ENCODE measurements at regions not wholly inside any gene's neighbourhood (a gene's known extent, or its start where the extent isn't known, plus 50 kb on each side); places are given as distances from the start of the nearest gene placed in this dataset.
A peak's percentile ranks its signal among the peaks of the same experiment; 100 is the strongest.

GRCh38 chr3:194208709-194209108 lies 72.8 kb downstream of the HES1 start:
- H3K36me3 Mint-ChIP-seq (ENCODE audit: insufficient read depth, unreplicated experiment), result no peaks in the 10 kb centered on the region
- H3K4me3 Mint-ChIP-seq (ENCODE audit: unreplicated experiment), result no peak overlapping the region
- no peaks in the 10 kb centered on the region for H3K27me3 Mint-ChIP-seq (ENCODE audit: insufficient read depth, unreplicated experiment)
- intact Hi-C loops (cut with micrococcal nuclease; ENCODE audit: unreplicated experiment), result no loop called here
- no peak overlapping the region for H3K4me3 ChIP-seq (ENCODE audit: low read depth, low read length)
- H3K9me3 Mint-ChIP-seq (ENCODE audit: unreplicated experiment), result no peaks in the 10 kb centered on the region
- H3K4me1 Mint-ChIP-seq (ENCODE audit: low read depth, unreplicated experiment), result peaks cover 13% of the 10 kb centered on the region
- peaks cover 18% of the 10 kb centered on the region for H3K4me1 ChIP-seq
- H3K9me3 ChIP-seq, result no peaks in the 10 kb centered on the region
- BruUV-seq (replicated peaks), result no TSS peak
- TF ChIP-seq CTCF (IDR thresholded peaks at IDR 0.05; ENCODE audit: insufficient read depth in 1 of 2, low read depth in 1 of 2, low read length in 1 of 2, severe bottlenecking in 1 of 2, unreplicated experiment in 1 of 2), result no peak
- no peak overlapping the region for H3K27ac Mint-ChIP-seq (ENCODE audit: unreplicated experiment)
- no peak for DNase-seq
- POLR2A ChIA-PET, result no interaction called here
- CTCF ChIA-PET, result no interaction called here
- no peaks in the 10 kb centered on the region for H3K27me3 ChIP-seq (replicated peaks; ENCODE audit: control insufficient read depth, insufficient read depth, low read length)
- H3K36me3 ChIP-seq (ENCODE audit: control insufficient read depth, insufficient read depth, low read length), result no peaks in the 10 kb centered on the region

- H3K4me3 Mint-ChIP-seq (ENCODE audit: unreplicated experiment), result no peak overlapping the region
Observed at GRCh38 chr3:194212161-194212844, 76.4 kb downstream of the HES1 start.

GRCh38 chr3:194212845-194213331 lies 76.9 kb downstream of the HES1 start:
- no peaks in the 10 kb centered on the region for H3K27me3 ChIP-seq (replicated peaks; ENCODE audit: control insufficient read depth, insufficient read depth, low read length)
- no peaks in the 10 kb centered on the region for H3K27me3 Mint-ChIP-seq (ENCODE audit: insufficient read depth, unreplicated experiment)
- no TSS peak for BruUV-seq (replicated peaks)
- H3K4me1 ChIP-seq, result peaks cover 22% of the 10 kb centered on the region
- peak in 1 of 2 experiments; percentile 50 for DNase-seq
- H3K9me3 Mint-ChIP-seq (ENCODE audit: unreplicated experiment), result no peaks in the 10 kb centered on the region
- ChIA-PET CTCF (no interaction called here), POLR2A (no interaction called here)
- H3K4me1 Mint-ChIP-seq (ENCODE audit: low read depth, unreplicated experiment), result peaks cover 32% of the 10 kb centered on the region
- no peak overlapping the region for H3K4me3 ChIP-seq (ENCODE audit: low read depth, low read length)
- H3K36me3 ChIP-seq (ENCODE audit: control insufficient read depth, insufficient read depth, low read length), result no peaks in the 10 kb centered on the region
- H3K27ac Mint-ChIP-seq (ENCODE audit: unreplicated experiment), result no peak overlapping the region
- no peak overlapping the region for H3K4me3 Mint-ChIP-seq (ENCODE audit: unreplicated experiment)
- no peaks in the 10 kb centered on the region for H3K36me3 Mint-ChIP-seq (ENCODE audit: insufficient read depth, unreplicated experiment)
- TF ChIP-seq CTCF (IDR thresholded peaks at IDR 0.05; ENCODE audit: insufficient read depth in 1 of 2, low read depth in 1 of 2, low read length in 1 of 2, severe bottlenecking in 1 of 2, unreplicated experiment in 1 of 2), result no peak
- intact Hi-C loops (cut with micrococcal nuclease; ENCODE audit: unreplicated experiment), result no loop called here
- no peaks in the 10 kb centered on the region for H3K9me3 ChIP-seq

More at GRCh38 chr3:194212161-194212844, 76.4 kb downstream of the HES1 start:
- Histone ChIP-seq H3K27me3 (replicated peaks; ENCODE audit: control insufficient read depth, insufficient read depth, low read length) (no peaks in the 10 kb centered on the region), H3K36me3 (ENCODE audit: control insufficient read depth, insufficient read depth, low read length) (no peaks in the 10 kb centered on the region), H3K4me1 (peaks cover 22% of the 10 kb centered on the region), H3K9me3 (no peaks in the 10 kb centered on the region), H3K4me3 (ENCODE audit: low read depth, low read length) (no peak overlapping the region)
- BruUV-seq (replicated peaks), result no TSS peak
- ChIA-PET CTCF (no interaction called here), POLR2A (no interaction called here)
- no peaks in the 10 kb centered on the region for H3K27me3 Mint-ChIP-seq (ENCODE audit: insufficient read depth, unreplicated experiment)
- H3K36me3 Mint-ChIP-seq (ENCODE audit: insufficient read depth, unreplicated experiment), result no peaks in the 10 kb centered on the region
- no peak for TF ChIP-seq CTCF (IDR thresholded peaks at IDR 0.05; ENCODE audit: insufficient read depth in 1 of 2, low read depth in 1 of 2, low read length in 1 of 2, severe bottlenecking in 1 of 2, unreplicated experiment in 1 of 2)
- H3K9me3 Mint-ChIP-seq (ENCODE audit: unreplicated experiment), result no peaks in the 10 kb centered on the region
- no peak for DNase-seq
- peaks cover 32% of the 10 kb centered on the region for H3K4me1 Mint-ChIP-seq (ENCODE audit: low read depth, unreplicated experiment)
- H3K27ac Mint-ChIP-seq (ENCODE audit: unreplicated experiment), result peak overlapping the region; percentile 27
- intact Hi-C loops (cut with micrococcal nuclease; ENCODE audit: unreplicated experiment), result no loop called here

Data from Caco-2 (cell line).